SK-N-SH (cell line): ENCODE measurements at regions not wholly inside any gene's neighbourhood (a gene's known extent, or its start where the extent isn't known, plus 50 kb on each side); places are given as distances from the start of the nearest gene placed in this dataset.
A peak's percentile ranks its signal among the peaks of the same experiment; 100 is the strongest.

Experiments
- CTCF ChIA-PET: fragments of 300-600, 350-600 bp; formaldehyde crosslinking; extraction: SDS; loops from one replicate; lab custom pipeline; 2021; lab: Yijun Ruan, JAX
- POLR2A ChIA-PET: fragments of 350-600 bp; sonication (Branson Sonifier 250); formaldehyde crosslinking; extraction: SDS; loops from one replicate; lab custom pipeline; 2020; ENCODE audit warnings: antibody characterized with exemption, inconsistent platforms; lab: Yijun Ruan, JAX
- DNase-seq: peaks from one replicate; pipeline ENCODE4 v3.0.0; 2012
- H2AFZ ChIP-seq: fragments of 200-600 bp; sonication (generic); 2 replicates; pipeline ENCODE4 v1.8.1; 2016; ENCODE audit warnings: antibody characterized with exemption, mild to moderate bottlenecking, low read depth
- H3F3A ChIP-seq: fragments of 200-600 bp; sonication (generic); replicated peaks from 2 replicates; pipeline ENCODE3; 2016; ENCODE audit warnings: antibody characterized with exemption, mild to moderate bottlenecking; ENCODE audit not compliant: insufficient read depth
- H3K27ac ChIP-seq, 2 experiments: fragments of 200-500 bp in 1 of 2; fragments of 200-600 bp in 1 of 2; sonication (Bioruptor generic) in 1 of 2; sonication (generic), shearing (Covaris generic) in 1 of 2; 2 replicates each; pipeline versions ENCODE4 v1.5.1 to v1.6.1; 2014 to 2016; ENCODE audit warnings: low read depth in 2 of 2, inconsistent platforms in 1 of 2, low read length in 1 of 2, mild to moderate bottlenecking in 1 of 2, mixed read lengths in 1 of 2
- H3K27me3 ChIP-seq: fragments of 200-600 bp; sonication (generic), shearing (Covaris generic); 2 replicates; pipeline ENCODE4 v1.6.1; 2016; ENCODE audit warnings: mixed run types; ENCODE audit not compliant: insufficient read depth
- H3K36me3 ChIP-seq, 2 experiments: fragments of 200-500 bp in 1 of 2; fragments of 200-600 bp in 1 of 2; sonication (Bioruptor generic) in 1 of 2; sonication (generic) in 1 of 2; replicated peaks in 1 of 2; 2 replicates each; pipeline versions ENCODE3 to v1.5.1; 2014 to 2016; ENCODE audit warnings: low read length in 1 of 2, mild to moderate bottlenecking in 1 of 2; ENCODE audit not compliant: insufficient read depth in 2 of 2, control insufficient read depth in 1 of 2
- H3K4me1 ChIP-seq, 2 experiments: fragments of 200-500 bp in 1 of 2; fragments of 200-600 bp in 1 of 2; sonication (Bioruptor generic) in 1 of 2; sonication (generic), shearing (Covaris generic) in 1 of 2; 2 replicates each; pipeline versions ENCODE4 v1.5.1 to v1.6.1; 2014 to 2016; ENCODE audit warnings: low read depth in 1 of 2, low read length in 1 of 2, mixed run types in 1 of 2; ENCODE audit not compliant: insufficient read depth in 2 of 2, control insufficient read depth in 1 of 2
- H3K4me2 ChIP-seq: fragments of 200-600 bp; sonication (generic), shearing (Covaris generic); 2 replicates; pipeline ENCODE4 v1.6.1; 2017; ENCODE audit warnings: mixed run types
- H3K4me3 ChIP-seq, 2 experiments: fragments of 200-500 bp in 1 of 2; fragments of 200-600 bp in 1 of 2; sonication (Bioruptor generic) in 1 of 2; sonication (generic), shearing (Covaris generic) in 1 of 2; 2 replicates each; pipeline versions ENCODE4 v1.5.1 to v1.8.1; 2014 to 2016; ENCODE audit warnings: low read depth in 2 of 2, inconsistent platforms in 1 of 2, low read length in 1 of 2, mild to moderate bottlenecking in 1 of 2, mixed read lengths in 1 of 2, moderate library complexity in 1 of 2
- H3K79me2 ChIP-seq: fragments of 200-600 bp; sonication (generic); 2 replicates; pipeline ENCODE4 v1.8.1; 2017; ENCODE audit warnings: mild to moderate bottlenecking; ENCODE audit not compliant: insufficient read depth
- H3K9ac ChIP-seq: fragments of 200-600 bp; sonication (generic); 2 replicates; pipeline ENCODE4 v1.6.1; 2017; ENCODE audit warnings: mixed run types
- H3K9me2 ChIP-seq: fragments of 200-600 bp; sonication (generic); 2 replicates; pipeline ENCODE4 v1.6.1; 2017; ENCODE audit warnings: mixed run types
- H3K9me3 ChIP-seq: fragments of 200-600 bp; sonication (generic); 2 replicates; pipeline ENCODE4 v1.6.1; 2017; ENCODE audit warnings: mixed run types, mild to moderate bottlenecking, moderate library complexity
- H4K20me1 ChIP-seq: fragments of 200-600 bp; sonication (generic); 2 replicates; pipeline ENCODE4 v1.6.1; 2017; ENCODE audit warnings: mild to moderate bottlenecking, mixed run types; ENCODE audit not compliant: insufficient read depth
- CTCF ChIP-seq: fragments of 200-600 bp; sonication (generic); IDR thresholded peaks from 2 replicates; pipeline ENCODE4 v1.6.1; 2017; ENCODE audit warnings: antibody characterized with exemption, mild to moderate bottlenecking, moderate library complexity
- ELF1 ChIP-seq: IDR thresholded peaks from 2 replicates; pipeline ENCODE4 v1.4.0; 2012
- EP300 ChIP-seq, 2 experiments: IDR thresholded peaks; 2 replicates each; pipeline versions ENCODE4 v1.4.0 to v1.6.1; 2012; ENCODE audit warnings: borderline replicate concordance in 1 of 2, low read depth in 1 of 2, low read length in 1 of 2
- FOSL2 ChIP-seq: IDR thresholded peaks from 2 replicates; pipeline ENCODE4 v1.4.0; 2012; ENCODE audit warnings: low read depth, mild to moderate bottlenecking, moderate library complexity, borderline replicate concordance
- GATA2 ChIP-seq: sonication (generic); formaldehyde crosslinking; IDR thresholded peaks from 2 replicates; pipeline ENCODE4 v1.5.0; 2020; ENCODE audit warnings: mild to moderate bottlenecking, missing genetic modification reagents
- IRF3 ChIP-seq: fragments of 150-350 bp; IDR thresholded peaks from 2 replicates; pipeline ENCODE4 v1.6.1; 2016; ENCODE audit warnings: mild to moderate bottlenecking, low read depth, low read length
- NRF1 ChIP-seq: IDR thresholded peaks from 2 replicates; pipeline ENCODE4 v1.6.1; 2012; ENCODE audit warnings: low read depth, mild to moderate bottlenecking, low read length
- RAD21 ChIP-seq: IDR thresholded peaks from 2 replicates; pipeline ENCODE4 v1.6.1; 2012; ENCODE audit warnings: mild to moderate bottlenecking, low read length
- RFX5 ChIP-seq: IDR thresholded peaks from 2 replicates; pipeline ENCODE4 v1.6.1; 2012; ENCODE audit warnings: mild to moderate bottlenecking, improper control_type of control experiment, low read length
- SMC3 ChIP-seq: IDR thresholded peaks from 2 replicates; pipeline ENCODE4 v1.6.1; 2012; ENCODE audit warnings: low read depth, low read length, improper control_type of control experiment
- TCF12 ChIP-seq: IDR thresholded peaks from 2 replicates; pipeline ENCODE4 v1.4.0; 2012
- whole genome bisulfite sequencing: methylation state at CpG from one replicate; pipeline ENCODE4 v1.1.6; 2017; ENCODE audit warnings: low lambda C conversion rate; 5-methylcytosine and 5-hydroxymethylcytosine counted together
- TF ChIP-seq, protein P1 (sequence below): IDR thresholded peaks from 2 replicates; pipeline ENCODE4 v1.6.1; 2012; ENCODE audit warnings: mild to moderate bottlenecking, low read depth, low read length, moderate library complexity
- TF ChIP-seq, protein P2 (sequence below): fragments of 150-350 bp; IDR thresholded peaks from 2 replicates; pipeline ENCODE4 v1.6.1; 2017; ENCODE audit warnings: antibody characterized with exemption, low read length, low read depth, borderline replicate concordance

DNA sequence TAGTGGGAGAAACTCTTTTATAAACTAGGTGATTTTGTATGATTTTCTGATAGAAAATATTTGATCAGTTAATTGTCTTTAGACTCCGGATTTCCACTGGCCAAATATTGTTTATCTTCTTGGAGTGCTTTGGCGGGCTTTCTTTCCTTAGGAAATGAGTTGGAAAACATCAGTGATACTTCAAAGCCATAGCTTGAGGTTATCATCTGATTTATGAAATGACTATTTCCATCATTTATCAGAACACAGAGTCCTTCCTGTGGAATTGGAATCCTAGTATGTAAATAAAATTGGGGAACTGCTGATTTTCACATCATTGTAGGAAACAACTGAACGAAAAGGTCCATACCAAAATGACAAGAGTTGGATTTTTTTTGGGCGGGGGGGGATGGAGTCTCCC is 186.0 kb upstream of the DCN start (continued):
- TF ChIP-seq SMC3 (no peak), FOSL2 (no peak)

DNA sequence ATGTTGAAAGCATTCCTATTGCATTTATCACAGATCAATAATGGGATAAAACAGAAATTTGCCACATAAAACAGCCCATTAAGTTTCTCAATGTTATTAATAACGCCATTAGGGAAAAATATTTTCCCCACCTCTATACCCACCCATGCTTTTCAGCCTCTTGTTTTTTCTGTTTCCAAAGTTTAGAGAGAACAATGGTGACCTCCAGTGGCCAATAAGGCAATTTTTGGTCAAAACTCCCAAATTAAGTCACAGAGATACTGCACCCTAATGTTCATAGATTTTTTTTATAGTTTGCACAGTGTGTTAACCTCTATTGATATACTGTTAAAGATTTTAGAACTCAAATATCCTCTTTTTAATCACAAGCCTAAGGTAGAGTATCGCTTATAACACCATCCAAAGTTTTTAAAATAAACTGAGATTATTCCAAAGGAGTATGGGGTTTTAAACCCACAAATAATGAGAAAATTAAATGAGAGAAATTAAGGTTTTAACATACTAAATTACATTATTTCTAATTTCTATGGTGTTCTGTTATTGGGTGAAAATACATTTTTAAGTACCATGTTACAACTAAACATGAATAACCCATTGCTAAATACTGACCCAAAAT is 184.7 kb upstream of the DCN start:
- POLR2A ChIA-PET: no interaction called here
- Histone ChIP-seq H3K4me1 (no peaks in the 10 kb centered on the region; a peak in 1 of 4 replicates), H3K9me3 (no peaks in the 10 kb centered on the region), H3K9ac (no peak overlapping the region), H3K36me3 (no peaks in the 10 kb centered on the region), H3K4me2 (no peak overlapping the region), H3K9me2 (no peaks in the 10 kb centered on the region), H4K20me1 (no peaks in the 10 kb centered on the region), H2AFZ (no peak overlapping the region), H3K4me3 (no peak overlapping the region), H3K27ac (no peak overlapping the region), H3F3A (no peaks in the 10 kb centered on the region), H3K27me3 (no peaks in the 10 kb centered on the region), H3K79me2 (no peaks in the 10 kb centered on the region)
- 43% methylated on average over 2 of the region's 2 CpGs for WGBS
- CTCF ChIA-PET: interaction anchor here (0.7 to 3.4 kb wide), 5 partner anchors 10 to 1219 kb away, joined by 3 to 17 read pairs (median 6); no protein-coding TSS in a partner anchor
- TF ChIP-seq ELF1 (no peak), RAD21 (peak; percentile 59), SMC3 (peak; percentile 19; the same call in 1 of the 2 replicates), RFX5 (no peak), CTCF (peak; percentile 70)
- DNase-seq: no peak

- Histone ChIP-seq H3K4me1 (peaks cover 0 to 3% of the 10 kb centered on the region in 2 experiments; a peak in 1 of 4 replicates), H2AFZ (no peak overlapping the region; the same call in 1 of the 2 replicates), H3K27me3 (no peaks in the 10 kb centered on the region), H3K27ac (no peak overlapping the region), H4K20me1 (no peaks in the 10 kb centered on the region), H3F3A (no peaks in the 10 kb centered on the region), H3K9ac (no peak overlapping the region), H3K9me2 (no peaks in the 10 kb centered on the region), H3K79me2 (no peaks in the 10 kb centered on the region), H3K4me2 (no peak overlapping the region), H3K9me3 (no peaks in the 10 kb centered on the region), H3K36me3 (no peaks in the 10 kb centered on the region), H3K4me3 (no peak overlapping the region)
- ChIA-PET POLR2A (no interaction called here), CTCF (interaction anchor here (1.0 to 3.1 kb wide), 6 partner anchors 9 to 1286 kb away, joined by 3 to 16 read pairs (median 4); no protein-coding TSS in a partner anchor)
- 68% methylated on average over 5 of the region's 5 CpGs for WGBS
- DNase-seq: no peak
- TF ChIP-seq, protein P1, sequence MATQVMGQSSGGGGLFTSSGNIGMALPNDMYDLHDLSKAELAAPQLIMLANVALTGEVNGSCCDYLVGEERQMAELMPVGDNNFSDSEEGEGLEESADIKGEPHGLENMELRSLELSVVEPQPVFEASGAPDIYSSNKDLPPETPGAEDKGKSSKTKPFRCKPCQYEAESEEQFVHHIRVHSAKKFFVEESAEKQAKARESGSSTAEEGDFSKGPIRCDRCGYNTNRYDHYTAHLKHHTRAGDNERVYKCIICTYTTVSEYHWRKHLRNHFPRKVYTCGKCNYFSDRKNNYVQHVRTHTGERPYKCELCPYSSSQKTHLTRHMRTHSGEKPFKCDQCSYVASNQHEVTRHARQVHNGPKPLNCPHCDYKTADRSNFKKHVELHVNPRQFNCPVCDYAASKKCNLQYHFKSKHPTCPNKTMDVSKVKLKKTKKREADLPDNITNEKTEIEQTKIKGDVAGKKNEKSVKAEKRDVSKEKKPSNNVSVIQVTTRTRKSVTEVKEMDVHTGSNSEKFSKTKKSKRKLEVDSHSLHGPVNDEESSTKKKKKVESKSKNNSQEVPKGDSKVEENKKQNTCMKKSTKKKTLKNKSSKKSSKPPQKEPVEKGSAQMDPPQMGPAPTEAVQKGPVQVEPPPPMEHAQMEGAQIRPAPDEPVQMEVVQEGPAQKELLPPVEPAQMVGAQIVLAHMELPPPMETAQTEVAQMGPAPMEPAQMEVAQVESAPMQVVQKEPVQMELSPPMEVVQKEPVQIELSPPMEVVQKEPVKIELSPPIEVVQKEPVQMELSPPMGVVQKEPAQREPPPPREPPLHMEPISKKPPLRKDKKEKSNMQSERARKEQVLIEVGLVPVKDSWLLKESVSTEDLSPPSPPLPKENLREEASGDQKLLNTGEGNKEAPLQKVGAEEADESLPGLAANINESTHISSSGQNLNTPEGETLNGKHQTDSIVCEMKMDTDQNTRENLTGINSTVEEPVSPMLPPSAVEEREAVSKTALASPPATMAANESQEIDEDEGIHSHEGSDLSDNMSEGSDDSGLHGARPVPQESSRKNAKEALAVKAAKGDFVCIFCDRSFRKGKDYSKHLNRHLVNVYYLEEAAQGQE: no peak
- TF ChIP-seq FOSL2 (no peak), NRF1 (no peak), IRF3 (no peak), CTCF (no peak), TCF12 (no peak), GATA2 (CRISPR knock-in tag) (no peak), EP300 (IDR thresholded peaks at IDR 0.05; ENCODE audit: borderline replicate concordance in 1 of 2, low read depth in 1 of 2, low read length in 1 of 2) (no peak)
- TF ChIP-seq, protein P2, sequence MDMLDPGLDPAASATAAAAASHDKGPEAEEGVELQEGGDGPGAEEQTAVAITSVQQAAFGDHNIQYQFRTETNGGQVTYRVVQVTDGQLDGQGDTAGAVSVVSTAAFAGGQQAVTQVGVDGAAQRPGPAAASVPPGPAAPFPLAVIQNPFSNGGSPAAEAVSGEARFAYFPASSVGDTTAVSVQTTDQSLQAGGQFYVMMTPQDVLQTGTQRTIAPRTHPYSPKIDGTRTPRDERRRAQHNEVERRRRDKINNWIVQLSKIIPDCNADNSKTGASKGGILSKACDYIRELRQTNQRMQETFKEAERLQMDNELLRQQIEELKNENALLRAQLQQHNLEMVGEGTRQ: no peak
Measured at GRCh38 chr12:91364471-91365184, 182.0 kb upstream of the DCN start.
